ENCODE measurements at regions not wholly inside any gene's neighbourhood (a gene's known extent, or its start where the extent isn't known, plus 50 kb on each side); places are given as distances from the start of the nearest gene placed in this dataset.

DNA sequence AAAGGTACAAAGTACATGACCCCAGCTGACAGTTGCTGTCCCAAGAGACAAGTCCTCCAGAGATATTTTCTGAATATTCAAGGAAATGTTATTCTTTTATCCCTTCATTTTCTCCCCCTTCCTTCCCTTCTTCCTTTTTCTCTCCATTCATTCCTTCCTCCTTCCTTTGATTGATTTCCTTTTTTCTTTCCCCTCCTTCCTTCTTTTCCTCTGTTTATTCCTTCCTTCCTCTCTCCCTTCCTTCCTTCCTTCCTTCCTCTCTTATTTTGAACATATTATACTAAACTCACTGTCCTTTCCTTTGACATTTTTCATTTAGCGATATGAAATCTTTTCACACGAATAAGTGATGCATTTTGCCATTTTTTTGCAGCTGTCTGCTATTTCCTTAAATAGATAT is 73.2 kb upstream of the HDDC2 start:
- no peak for TF ChIP-seq POLR2A (IDR thresholded peaks at IDR 0.05; ENCODE audit: low read depth, low read length)
- TF ChIP-seq POLR2AphosphoS5 (IDR thresholded peaks at IDR 0.05; ENCODE audit: insufficient read depth, low read depth, low read length): no peak
- TF ChIP-seq, protein P1, sequence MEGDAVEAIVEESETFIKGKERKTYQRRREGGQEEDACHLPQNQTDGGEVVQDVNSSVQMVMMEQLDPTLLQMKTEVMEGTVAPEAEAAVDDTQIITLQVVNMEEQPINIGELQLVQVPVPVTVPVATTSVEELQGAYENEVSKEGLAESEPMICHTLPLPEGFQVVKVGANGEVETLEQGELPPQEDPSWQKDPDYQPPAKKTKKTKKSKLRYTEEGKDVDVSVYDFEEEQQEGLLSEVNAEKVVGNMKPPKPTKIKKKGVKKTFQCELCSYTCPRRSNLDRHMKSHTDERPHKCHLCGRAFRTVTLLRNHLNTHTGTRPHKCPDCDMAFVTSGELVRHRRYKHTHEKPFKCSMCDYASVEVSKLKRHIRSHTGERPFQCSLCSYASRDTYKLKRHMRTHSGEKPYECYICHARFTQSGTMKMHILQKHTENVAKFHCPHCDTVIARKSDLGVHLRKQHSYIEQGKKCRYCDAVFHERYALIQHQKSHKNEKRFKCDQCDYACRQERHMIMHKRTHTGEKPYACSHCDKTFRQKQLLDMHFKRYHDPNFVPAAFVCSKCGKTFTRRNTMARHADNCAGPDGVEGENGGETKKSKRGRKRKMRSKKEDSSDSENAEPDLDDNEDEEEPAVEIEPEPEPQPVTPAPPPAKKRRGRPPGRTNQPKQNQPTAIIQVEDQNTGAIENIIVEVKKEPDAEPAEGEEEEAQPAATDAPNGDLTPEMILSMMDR (IDR thresholded peaks at IDR 0.05; ENCODE audit: extremely low read depth in 1 of 2, insufficient read depth in 1 of 2, low read depth in 1 of 2, low read length in 2 of 2): no peak
- no peak for TF ChIP-seq JUN (IDR thresholded peaks at IDR 0.05; ENCODE audit: borderline replicate concordance, insufficient read depth, insufficient read length, low read depth)
- TF ChIP-seq EZH2 (IDR thresholded peaks at IDR 0.05; ENCODE audit: borderline replicate concordance, low read depth, low read length, severe bottlenecking): no peak
- TF ChIP-seq MAX (IDR thresholded peaks at IDR 0.05; ENCODE audit: insufficient read depth, insufficient read length): no peak
- TF ChIP-seq FOS (IDR thresholded peaks at IDR 0.05; ENCODE audit: borderline replicate concordance, insufficient read depth, low read length): no peak
- TF ChIP-seq MYC (IDR thresholded peaks at IDR 0.05; ENCODE audit: low read depth, low read length): no peak
- no peak for TF ChIP-seq GATA2 (IDR thresholded peaks at IDR 0.05; ENCODE audit: insufficient read depth, insufficient read length, low read depth, low read length)

Data from endothelial cell of umbilical vein (primary cell).